Superior temporal gyrus (tissue), 1 donor: ENCODE measurements at regions not wholly inside any gene's neighbourhood (a gene's known extent, or its start where the extent isn't known, plus 50 kb on each side); places are given as distances from the start of the nearest gene placed in this dataset.

Source experiments
- DNase-seq: peaks from one replicate; pipeline ENCODE4 v3.0.0-alpha.2; 2016; ENCODE audit errors: extremely low spot score

DNA sequence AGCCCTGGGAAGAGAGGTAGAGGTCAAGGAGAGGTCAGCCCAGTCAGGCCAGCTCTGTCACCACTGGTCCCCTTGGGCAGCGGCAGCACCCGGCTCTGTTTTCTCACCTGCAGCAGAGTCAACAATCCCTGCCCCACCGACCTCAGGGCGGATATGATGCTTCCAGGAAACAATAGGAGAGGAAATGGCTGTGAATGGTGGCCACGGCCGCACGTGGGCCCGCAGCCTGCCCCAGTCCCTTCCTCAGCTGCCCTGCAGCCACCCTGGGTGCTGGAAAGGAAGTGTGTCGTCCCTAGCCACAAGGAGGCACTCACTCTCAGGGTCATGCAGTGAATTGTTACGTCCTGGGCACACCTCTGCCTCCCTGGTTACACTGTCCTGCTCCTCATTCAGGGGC lies 92.5 kb upstream of the ENPP6 start:
- no peak for DNase-seq

DNA sequence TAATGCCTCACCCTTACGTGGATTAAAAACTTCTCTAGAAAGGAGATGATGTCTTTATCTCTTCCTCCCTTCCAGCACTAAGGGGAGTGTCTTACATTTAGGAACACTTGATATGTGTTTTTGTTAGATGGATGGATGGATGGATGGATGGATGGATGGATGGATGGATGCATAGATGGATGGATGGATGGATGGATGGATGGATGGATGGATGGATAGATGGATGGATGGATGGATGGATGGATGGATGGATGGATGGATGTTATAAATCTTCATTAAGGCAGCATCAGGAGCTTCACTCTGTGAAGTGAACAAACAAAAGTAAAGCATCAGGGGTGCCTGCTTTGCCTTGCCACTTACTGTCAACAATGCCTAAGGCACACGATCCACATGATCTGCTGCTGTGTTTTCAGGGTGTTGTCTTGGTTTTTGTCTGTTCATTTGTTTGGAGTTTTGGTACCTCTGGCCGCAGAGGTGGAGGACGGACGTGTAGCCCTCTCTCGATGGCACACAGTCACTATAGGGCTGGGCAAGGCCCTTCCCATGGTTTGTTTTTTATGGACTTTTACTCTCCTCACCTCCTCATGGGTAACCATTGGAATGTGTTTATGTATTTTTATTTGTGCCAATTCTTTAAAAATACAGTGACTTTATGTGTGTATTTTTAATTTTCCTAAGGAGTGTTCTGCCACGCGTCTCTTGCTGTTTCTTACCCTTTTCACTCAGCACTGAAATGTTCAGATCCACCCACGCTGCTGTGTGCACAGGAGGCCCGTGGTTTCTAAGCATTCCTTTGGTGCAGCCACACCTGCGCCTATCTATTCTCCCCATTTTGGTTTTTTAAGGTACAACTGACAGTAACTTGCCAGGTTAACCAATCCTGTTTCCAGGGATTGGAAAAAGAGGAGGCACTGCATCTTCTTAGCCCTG lies 91.8 kb upstream of the ENPP6 start:
- DNase-seq = no peak

DNA sequence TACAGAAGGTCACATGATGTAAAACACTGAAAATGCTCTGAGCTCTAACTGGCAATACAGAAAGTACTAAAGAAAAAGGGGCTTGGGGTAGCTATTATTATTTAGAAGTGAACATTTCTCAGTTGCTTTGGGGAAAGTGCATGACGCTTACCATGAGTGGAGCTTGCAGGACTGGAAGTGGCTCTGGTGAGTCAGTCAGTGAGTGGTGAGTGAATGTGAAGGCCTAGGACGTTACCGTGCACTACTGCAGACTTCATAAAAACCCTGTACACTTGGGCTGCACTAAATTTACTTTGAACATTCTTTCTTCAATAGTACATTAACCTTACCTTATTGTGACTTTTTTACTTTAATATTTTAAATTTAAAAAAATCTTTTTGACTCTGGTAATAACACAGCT lies 89.3 kb upstream of the ENPP6 start:
- no peak for DNase-seq

DNA sequence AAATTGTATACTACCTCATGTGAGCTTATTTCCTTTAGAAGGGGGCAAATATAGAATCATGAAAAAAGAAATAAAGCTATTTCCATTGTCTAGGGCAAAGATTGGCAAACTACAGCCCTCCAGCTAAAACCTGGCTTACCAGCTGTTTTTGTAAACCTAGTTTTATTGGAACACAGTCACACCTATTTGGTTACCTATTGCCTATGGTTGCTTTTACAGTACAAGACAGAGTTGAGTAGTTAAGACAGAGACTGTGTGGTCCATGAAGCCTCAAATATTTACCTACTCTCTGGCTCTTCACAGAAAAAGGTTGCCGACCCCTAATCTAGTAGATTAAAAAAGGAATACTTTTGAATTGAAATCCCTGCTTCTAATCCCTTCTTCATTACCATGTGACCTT lies 88.8 kb upstream of the ENPP6 start:
- no peak for DNase-seq

DNA sequence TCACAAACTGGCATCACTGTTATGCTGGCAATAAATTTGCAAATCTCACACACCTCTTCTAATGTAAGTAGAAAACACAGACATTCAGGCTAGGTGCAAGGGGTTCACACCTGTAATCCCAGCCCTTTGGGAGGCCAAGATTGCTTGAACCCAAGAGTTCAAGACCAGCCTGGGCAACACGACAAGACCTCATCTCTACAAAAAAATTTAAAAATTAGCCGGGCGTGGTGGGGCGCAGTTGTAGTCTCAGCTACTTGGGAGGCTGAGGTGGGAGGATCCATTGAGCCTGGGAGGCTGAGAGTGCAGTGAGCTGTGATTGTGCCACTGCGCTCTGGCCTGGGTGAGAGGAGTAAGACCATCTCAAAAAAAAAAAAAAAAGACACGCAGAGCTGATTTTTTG lies 83.1 kb upstream of the ENPP6 start:
- no peak for DNase-seq

DNA sequence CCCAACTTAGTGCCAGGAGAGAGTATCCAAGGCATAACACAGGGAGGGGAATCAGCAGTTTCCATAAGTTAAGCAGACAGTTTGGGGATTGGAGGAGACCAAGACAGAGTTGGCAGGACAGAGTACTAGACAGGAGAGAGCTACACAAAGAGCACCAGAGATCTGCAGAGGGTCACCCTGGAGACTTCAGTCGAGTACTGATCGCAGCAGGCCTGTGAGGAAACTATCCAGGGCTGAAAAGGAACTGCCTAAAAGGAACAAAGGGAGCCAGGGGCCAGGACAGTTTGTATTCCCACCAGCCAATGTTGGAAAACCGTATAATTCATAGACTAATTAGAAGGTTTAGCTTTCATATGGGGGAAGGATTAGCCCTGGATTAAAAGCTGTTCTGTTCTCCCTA lies 80.6 kb upstream of the ENPP6 start:
- no peak for DNase-seq

DNA sequence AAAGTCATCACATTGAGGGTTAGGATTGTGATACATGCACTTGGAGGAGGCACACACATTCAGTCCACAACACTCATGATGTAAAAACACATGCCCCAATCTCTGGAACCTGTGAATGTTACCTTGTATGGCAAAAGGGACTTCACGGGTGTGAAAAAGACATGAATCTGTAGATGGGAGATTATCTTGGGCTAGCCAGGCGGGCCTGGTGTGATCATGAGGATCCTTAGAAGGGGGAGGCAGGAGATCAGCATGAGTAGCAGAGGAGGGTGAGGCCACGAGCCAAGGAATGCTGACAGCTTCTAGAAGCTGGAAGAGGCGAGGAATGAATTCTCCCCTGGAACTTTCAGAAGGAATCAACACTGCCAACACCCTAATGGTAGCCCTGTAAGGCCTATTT lies 77.5 kb upstream of the ENPP6 start:
- no peak for DNase-seq

DNA sequence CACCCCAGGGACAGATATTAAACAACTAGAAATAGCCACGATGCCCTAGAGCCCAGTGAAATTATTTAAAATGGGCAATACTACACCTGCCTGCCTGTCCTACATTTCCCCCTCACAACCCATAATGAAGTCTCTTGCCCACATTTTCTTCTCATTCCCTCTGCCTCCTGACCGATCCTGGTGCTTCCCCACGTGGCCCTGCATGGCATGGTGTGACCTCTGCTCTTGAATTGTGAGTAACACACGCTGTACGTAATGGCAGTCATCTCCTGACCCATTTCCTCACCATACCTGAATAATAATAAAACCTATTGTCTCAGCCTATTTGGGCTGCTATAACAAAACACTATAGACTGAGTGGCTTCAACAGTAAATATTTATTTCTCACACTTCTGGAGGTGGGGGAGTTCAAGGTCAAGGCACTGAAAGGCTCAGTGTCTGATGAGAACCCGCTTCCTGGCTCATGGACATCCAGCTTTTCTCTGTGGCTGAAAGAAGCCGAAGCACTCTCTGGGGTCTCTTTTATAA lies 77.0 kb upstream of the ENPP6 start:
- DNase-seq = no peak

DNA sequence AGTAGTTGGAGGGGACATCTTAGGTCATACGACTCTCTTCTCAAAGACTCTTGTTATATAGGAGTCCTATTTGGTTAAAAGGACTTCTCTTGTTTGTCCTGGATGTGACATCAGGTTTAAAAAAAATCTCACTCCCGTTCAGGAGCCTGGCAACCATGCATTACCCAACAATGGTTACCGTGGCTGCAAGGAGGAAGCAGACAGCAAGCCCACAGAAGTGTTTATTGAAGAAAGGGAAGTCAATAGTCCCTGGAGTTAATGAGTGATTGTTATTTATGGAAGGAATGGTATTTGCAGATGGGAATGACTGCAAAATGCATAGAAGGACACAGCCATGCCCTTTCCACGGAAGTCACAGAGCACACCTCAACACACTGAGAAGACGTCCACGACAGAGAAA lies 75.9 kb upstream of the ENPP6 start:
- no peak for DNase-seq

DNA sequence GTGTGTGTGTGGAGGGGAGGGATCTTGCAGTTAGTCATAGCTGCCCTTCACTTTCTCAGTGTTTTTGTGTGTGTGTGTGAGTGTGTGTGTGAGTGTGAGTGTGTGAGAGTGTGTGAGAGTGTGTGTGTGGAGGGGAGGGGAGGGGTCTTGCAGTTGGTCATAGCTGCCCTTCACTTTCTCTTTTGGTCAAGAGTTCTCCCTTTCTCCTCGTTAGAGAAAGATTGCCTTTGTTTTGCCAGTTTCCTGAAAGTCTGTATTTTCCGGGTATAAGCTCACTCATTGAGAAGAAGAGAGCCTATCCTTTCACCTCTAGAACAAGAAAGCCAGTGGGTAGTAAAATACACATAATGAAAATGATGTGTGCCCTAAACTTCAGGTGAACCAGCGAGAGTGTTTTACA lies 75.2 kb upstream of the ENPP6 start:
- no peak for DNase-seq

DNA sequence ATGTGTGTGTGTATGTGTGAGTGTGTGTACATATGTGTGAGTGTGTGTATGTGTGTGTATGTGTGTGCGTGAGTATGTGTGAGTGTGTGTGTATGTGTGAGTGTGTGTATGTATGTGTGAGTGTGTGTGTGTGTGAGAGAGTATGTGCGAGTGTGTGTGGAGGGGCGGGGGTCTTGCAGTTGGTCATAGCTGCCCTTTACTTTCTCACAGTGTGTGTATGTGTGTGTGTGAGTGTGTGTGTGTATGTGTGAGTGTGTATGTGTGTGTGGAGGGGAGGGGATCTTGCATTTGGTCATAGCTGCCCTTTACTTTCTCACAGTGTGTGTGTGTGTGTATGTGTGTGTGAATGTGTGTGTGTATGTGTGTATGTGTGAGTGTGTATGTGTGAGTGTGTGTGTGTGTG lies 74.8 kb upstream of the ENPP6 start:
- no peak for DNase-seq

DNA sequence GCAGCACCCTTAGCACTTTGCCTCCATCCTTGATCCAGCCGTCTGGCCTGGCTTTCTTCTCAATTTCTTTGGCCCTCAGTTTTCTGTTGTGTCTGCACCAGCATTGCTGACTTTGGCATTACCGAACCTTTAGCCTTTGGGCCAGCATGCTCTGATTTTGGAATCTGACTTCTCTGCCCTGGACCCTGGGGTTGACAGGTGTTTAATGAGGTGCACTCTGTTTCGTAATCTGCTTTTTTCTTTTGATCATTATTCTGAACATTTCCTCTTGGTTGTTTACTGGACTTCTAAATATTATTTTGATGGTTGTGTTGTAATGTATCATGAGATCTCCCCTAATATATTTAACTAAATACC lies 71.5 kb upstream of the ENPP6 start:
- DNase-seq = no peak

DNA sequence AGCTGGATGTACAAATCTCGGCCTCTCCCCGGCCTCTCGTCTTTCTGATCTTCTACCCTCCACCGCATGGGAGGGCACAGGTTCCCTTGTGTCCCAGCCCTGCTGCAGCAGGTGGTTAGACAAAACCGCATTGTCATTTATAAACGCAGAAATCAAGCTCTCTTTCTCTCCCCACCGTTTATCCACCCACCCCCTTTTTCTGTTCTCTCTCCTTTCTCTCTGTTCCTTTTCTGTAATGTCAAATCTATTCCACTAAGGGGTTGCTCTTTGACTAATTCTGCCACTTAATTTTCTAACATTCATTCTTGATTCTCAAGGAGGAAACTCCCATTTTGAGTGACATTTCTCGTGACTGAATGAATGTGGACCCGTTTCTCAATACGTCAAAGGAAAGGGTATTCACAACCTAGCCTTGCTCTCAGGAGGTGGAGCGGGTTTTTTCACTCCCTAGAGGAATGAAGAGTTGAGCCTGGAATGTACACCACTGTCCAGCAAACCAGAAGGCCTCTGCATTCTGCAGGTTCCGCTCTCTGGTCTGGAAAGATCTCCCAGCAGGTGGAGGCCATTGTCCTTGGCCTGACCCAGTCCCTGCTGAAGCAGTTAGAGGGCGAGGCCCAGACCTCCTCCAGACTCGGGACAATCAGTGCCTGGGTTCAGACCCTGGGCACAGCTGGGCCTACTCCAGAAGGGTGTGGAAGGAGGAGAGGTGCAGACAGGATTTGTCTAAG lies 70.9 kb upstream of the ENPP6 start:
- no peak for DNase-seq

DNA sequence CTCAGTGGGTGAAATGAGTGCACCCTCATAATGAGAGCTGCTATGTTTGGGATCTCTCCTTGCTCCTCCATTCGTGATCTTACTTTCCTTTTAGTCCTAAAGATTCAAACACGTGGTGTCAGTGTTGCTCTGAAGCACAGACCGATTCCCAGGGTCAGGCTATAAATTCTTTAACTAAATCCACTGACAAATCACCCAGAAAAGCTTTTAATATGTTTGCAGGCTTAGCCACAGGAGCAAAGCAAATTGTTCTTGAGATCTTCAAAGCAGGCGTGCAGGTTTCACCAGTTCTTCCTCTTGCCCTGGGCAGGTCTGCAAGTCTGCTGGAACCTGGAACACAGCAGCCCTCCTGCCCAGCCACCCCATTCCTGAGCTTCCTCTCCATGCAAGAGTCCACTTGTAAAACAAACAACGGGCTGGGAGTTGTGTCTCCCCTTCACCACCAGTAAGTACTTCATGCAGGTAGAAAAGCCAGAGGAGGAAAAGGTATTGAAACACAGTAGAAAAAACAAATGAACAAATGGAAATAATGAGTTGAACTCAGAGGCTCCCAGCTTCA lies 70.1 kb upstream of the ENPP6 start:
- peak; percentile 57 for DNase-seq

DNA sequence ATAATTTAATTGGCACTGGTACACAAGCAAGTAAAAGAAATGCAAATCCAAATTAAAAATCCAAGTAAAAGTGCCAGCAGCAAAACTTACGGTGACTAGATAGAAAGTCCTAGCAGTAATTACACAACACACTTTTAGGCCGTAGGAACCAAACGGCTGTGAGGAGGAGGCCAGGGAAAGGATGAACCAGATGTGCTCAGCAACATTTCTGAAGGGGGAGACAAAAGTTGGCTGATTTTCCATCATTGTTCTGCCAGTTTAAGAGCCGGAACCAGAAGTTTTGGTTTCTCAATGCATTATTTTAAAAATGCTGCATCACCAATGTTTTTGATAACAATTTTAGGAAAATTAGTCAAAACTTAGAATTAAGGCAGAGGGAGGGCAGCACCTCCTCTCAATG lies 68.7 kb upstream of the ENPP6 start:
- no peak for DNase-seq

DNA sequence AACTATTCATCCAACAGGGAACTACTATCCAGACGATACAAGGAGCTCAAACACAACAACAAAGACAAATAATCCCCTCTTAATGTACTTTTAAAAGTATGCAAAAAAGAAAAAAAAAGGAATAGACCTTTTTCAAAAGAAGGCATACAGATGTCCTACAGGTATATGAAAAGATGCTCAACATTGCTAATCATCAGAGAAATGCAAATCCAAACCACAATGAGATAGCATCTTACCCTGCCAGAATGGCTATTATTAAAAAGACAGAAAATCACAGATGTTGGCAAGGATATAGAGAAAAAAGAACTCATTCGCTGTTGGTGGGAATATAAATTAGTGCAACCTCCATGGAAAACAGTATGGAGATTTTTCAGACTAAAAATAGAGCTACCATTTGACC lies 67.1 kb upstream of the ENPP6 start:
- no peak for DNase-seq

DNA sequence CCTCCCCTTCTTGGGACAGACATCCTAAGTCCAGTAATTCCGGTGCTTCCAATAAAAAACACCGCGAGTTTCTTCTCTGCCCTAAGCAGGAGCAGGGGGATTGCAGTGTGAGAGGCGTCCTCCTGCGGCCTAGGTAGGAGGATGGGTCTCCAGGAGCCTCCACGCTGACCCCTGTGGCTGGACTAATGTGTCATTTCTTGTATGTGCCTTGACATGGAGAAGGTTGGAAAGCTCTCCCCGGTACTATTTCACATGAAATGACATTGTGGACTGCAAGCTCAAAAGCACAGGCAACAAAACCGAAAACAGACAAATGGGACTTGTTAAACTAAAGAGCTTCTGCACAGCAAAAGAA lies 66.6 kb upstream of the ENPP6 start:
- DNase-seq = no peak

DNA sequence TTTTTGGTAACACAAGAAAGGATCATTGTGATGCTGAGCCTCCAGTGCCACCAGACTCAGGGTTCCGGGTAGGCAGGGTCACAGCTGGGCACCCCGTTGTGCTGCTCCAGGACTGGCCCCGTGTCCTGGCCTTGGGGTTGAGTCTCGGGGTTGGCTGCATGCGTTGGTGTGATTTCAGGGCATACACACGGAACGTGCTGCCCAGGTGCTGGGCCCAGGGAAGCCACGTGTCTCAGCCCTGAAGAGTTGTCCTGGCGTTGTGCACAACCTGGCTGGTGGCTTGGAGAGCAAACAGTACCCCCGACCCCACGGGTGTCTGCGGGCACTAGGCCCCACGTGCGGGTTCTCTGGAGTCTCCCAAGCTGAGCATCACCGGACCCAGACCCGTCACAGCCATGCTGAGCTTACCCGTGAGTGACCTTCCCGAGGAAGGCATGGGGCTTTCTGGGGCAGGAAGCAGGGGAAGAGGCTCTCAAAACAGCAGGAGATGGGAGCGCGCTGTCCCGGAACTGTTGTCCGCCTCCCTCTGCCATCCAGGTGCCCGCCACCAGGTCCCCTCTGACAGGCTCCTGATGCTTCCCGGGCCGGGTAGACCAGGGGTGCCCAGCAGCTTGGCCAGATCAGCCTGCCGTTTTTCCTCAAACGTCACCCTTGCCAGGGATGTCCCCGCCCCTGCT lies 66.1 kb upstream of the ENPP6 start:
- DNase-seq = no peak

DNA sequence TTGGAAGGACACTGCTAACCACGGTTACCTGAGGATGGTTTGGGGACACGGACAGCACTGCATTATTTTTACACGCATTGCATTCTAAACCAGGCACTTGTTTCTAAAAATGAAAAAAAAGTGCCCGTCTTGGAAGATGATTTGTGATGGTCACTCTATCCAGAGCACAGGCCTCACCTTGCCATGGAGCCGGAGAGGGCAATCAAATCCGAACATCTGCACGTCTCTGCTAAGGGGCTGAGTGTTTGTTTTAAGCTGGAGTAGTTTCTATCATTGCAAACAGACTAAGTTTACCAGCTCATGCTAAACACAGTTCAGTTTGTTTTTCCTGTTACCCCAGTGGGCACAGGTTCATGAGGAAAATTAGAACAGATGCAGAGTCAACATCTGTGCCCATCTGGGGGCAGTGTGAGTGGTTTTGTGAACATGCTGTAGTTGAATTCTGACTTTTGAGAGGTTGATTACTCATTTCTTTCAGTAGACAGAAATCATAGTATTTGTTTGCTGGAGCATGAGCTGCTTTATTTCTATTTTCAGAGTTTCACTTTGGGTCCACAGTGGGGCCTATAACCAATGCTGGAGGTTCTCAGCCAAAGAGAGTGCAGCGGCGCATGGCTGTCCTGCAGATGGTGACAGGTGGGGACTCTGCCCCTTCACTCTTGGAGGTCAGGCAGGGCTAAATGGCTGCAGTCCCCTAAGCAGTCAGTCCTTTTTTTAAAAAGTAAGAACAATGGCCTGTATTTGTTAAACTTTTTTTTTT lies 65.4 kb upstream of the ENPP6 start:
- DNase-seq = no peak

DNA sequence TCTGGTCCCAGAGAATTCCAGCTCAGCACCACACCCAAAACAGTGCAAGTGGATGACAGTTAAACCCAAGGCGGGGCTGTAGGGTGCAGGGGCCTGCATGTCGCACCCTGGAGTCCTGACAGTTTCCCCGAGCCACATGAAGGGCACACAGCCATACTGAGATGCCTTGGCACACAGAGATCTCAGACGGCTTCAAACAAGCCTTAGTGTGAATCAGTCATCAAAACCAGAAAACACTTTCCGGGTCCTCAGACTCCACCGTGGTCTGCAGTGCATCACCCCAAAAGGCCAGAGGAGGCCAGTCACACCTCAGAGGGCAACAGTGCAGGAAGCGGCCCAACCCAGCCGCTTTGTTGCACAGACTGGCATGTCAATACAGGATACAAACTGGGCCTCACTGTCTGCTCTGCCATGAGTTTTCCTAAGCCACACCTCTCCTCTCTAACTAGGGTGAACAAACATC lies 64.6 kb upstream of the ENPP6 start:
- DNase-seq = no peak
